ENCODE measurements at regions not wholly inside any gene's neighbourhood (a gene's known extent, or its start where the extent isn't known, plus 50 kb on each side); places are given as distances from the start of the nearest gene placed in this dataset.

- CTCF ChIA-PET, result interaction anchor here (1.4 to 1.7 kb wide), 2 partner anchors 62 to 131 kb away, joined by 3 to 4 read pairs; no protein-coding TSS in a partner anchor
- Histone ChIP-seq H2AFZ (replicated peaks; ENCODE audit: low read length, poor library complexity) (no peak overlapping the region), H4K91ac (ENCODE audit: insufficient read depth, low read depth, low read length) (peak overlapping the region; percentile 29), H3K27ac (ENCODE audit: insufficient read depth, low read length) (peak overlapping the region; percentile 98), H3K56ac (ENCODE audit: extremely low read depth, insufficient read depth, low read length) (no peak overlapping the region), H3K14ac (replicated peaks; ENCODE audit: low read depth, low read length) (peak overlapping the region; percentile 8), H2BK5ac (ENCODE audit: low read depth, low read length, poor library complexity, severe bottlenecking) (peak overlapping the region; percentile 96), H3K4me1 (ENCODE audit: control insufficient read depth, insufficient read depth, low read length) (peaks cover 27% of the 10 kb centered on the region), H3K79me1 (ENCODE audit: low read depth in 1 of 2, low read length in 2 of 2) (no peaks in the 10 kb centered on the region), H3K4me2 (ENCODE audit: low read depth, low read length) (peak overlapping the region; percentile 19), H3K27me3 (ENCODE audit: control insufficient read depth, insufficient read depth, low read length) (no peaks in the 10 kb centered on the region), H3K4ac (ENCODE audit: low read depth, low read length) (peak overlapping the region; percentile 74), H3K9me3 (ENCODE audit: control insufficient read depth, insufficient read depth, low read length) (no peaks in the 10 kb centered on the region), H2BK15ac (ENCODE audit: low read depth, low read length) (peak overlapping the region; percentile 46; the same call in 1 of the 3 replicates), H3K4me3 (ENCODE audit: insufficient read depth, low read depth, low read length) (no peak overlapping the region), H2BK120ac (ENCODE audit: low read depth, low read length) (peak overlapping the region; percentile 99), H3K9ac (ENCODE audit: low read depth, low read length) (no peak overlapping the region; the same call in 1 of the 2 replicates), H2BK20ac (ENCODE audit: low read depth, low read length) (peak overlapping the region; percentile 99), H3K18ac (ENCODE audit: low read depth, low read length) (peak overlapping the region; percentile 97), H3K36me3 (ENCODE audit: control insufficient read depth, insufficient read depth, low read length) (no peaks in the 10 kb centered on the region), H4K20me1 (ENCODE audit: insufficient read depth, low read length) (no peaks in the 10 kb centered on the region), H3K9me1 (ENCODE audit: insufficient read depth, low read length) (peaks cover 22% of the 10 kb centered on the region), H3K23ac (ENCODE audit: low read depth, low read length) (peak overlapping the region; percentile 69; the same call in 1 of the 2 replicates), H4K8ac (ENCODE audit: low read depth in 2 of 2, low read length in 2 of 2) (peak overlapping the region; percentile 93 to 96; a peak in 3 of 4 replicates), H2AK5ac (ENCODE audit: low read depth, low read length) (peak overlapping the region; percentile 18; the same call in 1 of the 2 replicates), H4K5ac (ENCODE audit: low read depth, low read length) (peak overlapping the region; percentile 83), H2AK9ac (replicated peaks; ENCODE audit: low read depth, low read length, poor library complexity) (no peak overlapping the region)
- peak; percentile 35 for ATAC-seq (ENCODE audit: low read depth)
- dilution Hi-C loops (cut with HindIII; ENCODE audit: low sequenced_read_pairs, unreplicated experiment), result no loop called here
- no TSS peak for BruUV-seq (replicated peaks)
- DNase-seq, result peak; percentile 92
- TF ChIP-seq NFE2L2 (IDR thresholded peaks at IDR 0.05; ENCODE audit: low read depth, low read length) (peak; percentile 19; the same call in 1 of the 2 replicates), RAD21 (IDR thresholded peaks at IDR 0.05; ENCODE audit: low read length) (no peak)
- intact Hi-C loops (cut with micrococcal nuclease), result loop anchor here (2.0 to 5.0 kb wide), 3 partner anchors 36 to 56 kb away; no protein-coding TSS in a partner anchor
- WGBS, 2 experiments (ENCODE audit: extremely low coverage in 2 of 2, insufficient read length in 1 of 2), result 50% methylated on average over 3 of the region's 8 CpGs; no CpG with 5 or more reads in 1 of the 2 experiments
- POLR2A ChIA-PET (ENCODE audit: unreplicated experiment), result no interaction called here
- in situ Hi-C loops (cut with MboI; ENCODE audit: low sequenced_read_pairs), result no loop called here
Measured at GRCh38 chr4:128516301-128516969, 228.8 kb upstream of the PGRMC2 start.

Data from IMR-90 (cell line).